HCT116 (cell line): ENCODE measurements at regions not wholly inside any gene's neighbourhood (a gene's known extent, or its start where the extent isn't known, plus 50 kb on each side); places are given as distances from the start of the nearest gene placed in this dataset.

Experiments used
- ATAC-seq: fragments of 200-7000 bp; cut with Tn5 transposase; 2 replicates; pipeline ENCODE4 v1.9.1; 2020; ENCODE audit warnings: mild to moderate bottlenecking, moderate library complexity
- BruUV-seq: library from RNA; stranded (reverse); fragments of 400-500 nt; replicated peaks from 2 replicates; lab custom pipeline; 2021; lab: Mats Ljungman, UMichigan
- CTCF ChIA-PET: fragments of 300-600 bp; sonication (Branson Sonifier 250); formaldehyde crosslinking; loops from one replicate; lab custom pipeline; 2021; ENCODE audit warnings: antibody characterized with exemption; lab: Charles Lee
- POLR2A ChIA-PET: fragments of 300-600, 350-600 bp; sonication (Branson Sonifier 250); formaldehyde crosslinking; loops from one replicate; lab custom pipeline; 2021; ENCODE audit warnings: antibody characterized with exemption; lab: Charles Lee
- RAD21 ChIA-PET, 2 experiments: fragments of 300-600 bp; sonication (Branson Sonifier 250); formaldehyde crosslinking; loops; one replicate each; lab custom pipeline; 2023; ENCODE audit warnings: low total read pairs in 2 of 2; ENCODE audit not compliant: uncharacterized antibody in 2 of 2, unreplicated experiment in 2 of 2, low non-redundant PET in 1 of 2; lab: Charles Lee
- DNase-seq: peaks from one replicate; pipeline ENCODE4 v3.0.0-alpha.2; 2010; ENCODE audit warnings: low read depth, low spot score
- H2AFZ ChIP-seq: fragments of 200-600 bp; shearing (Covaris generic), sonication (generic); 2 replicates; pipeline ENCODE4 v1.6.1; 2017; ENCODE audit warnings: low read depth, mixed run types, mixed read lengths, antibody characterized with exemption, low read length; ENCODE audit not compliant: poor library complexity, severe bottlenecking
- H3K27ac ChIP-seq: 2 replicates; pipeline ENCODE4 v1.5.1; 2012; ENCODE audit warnings: low read depth, low read length
- H3K27me3 ChIP-seq: fragments of 200-600 bp; sonication (generic); 2 replicates; pipeline ENCODE4 v1.6.1; 2016; ENCODE audit warnings: mixed run types, low read length, mixed read lengths; ENCODE audit not compliant: insufficient read depth
- H3K36me3 ChIP-seq, 2 experiments: fragments of 200-500 bp in 1 of 2; fragments of 200-600 bp in 1 of 2; sonication (Bioruptor generic) in 1 of 2; sonication (generic) in 1 of 2; 2 replicates each; pipeline versions ENCODE4 v1.5.1 to v1.6.1; 2014 to 2016; ENCODE audit warnings: low read length in 2 of 2, inconsistent platforms in 1 of 2, mixed read lengths in 1 of 2, mixed run types in 1 of 2; ENCODE audit not compliant: insufficient read depth in 2 of 2, control insufficient read depth in 1 of 2
- H3K4me1 ChIP-seq, 2 experiments: fragments of 200-600 bp in 1 of 2; sonication (generic) in 1 of 2; 2 replicates each; pipeline versions ENCODE4 v1.5.1 to v1.6.1; 2012 to 2017; ENCODE audit warnings: low read length in 2 of 2, inconsistent platforms in 1 of 2, mild to moderate bottlenecking in 1 of 2, mixed read lengths in 1 of 2, mixed run types in 1 of 2, moderate library complexity in 1 of 2; ENCODE audit not compliant: insufficient read depth in 2 of 2, control insufficient read depth in 1 of 2
- H3K4me2 ChIP-seq: fragments of 200-600 bp; sonication (generic); 2 replicates; pipeline ENCODE4 v1.6.1; 2017; ENCODE audit warnings: mixed run types, low read length, mixed read lengths
- H3K4me3 ChIP-seq, 2 experiments: fragments of 200-600 bp in 1 of 2; sonication (generic) in 1 of 2; replicated peaks in 1 of 2; 2 replicates each; pipeline ENCODE4 v1.5.1; 2011 to 2016; ENCODE audit warnings: low read length in 2 of 2, control low read depth in 1 of 2, low read depth in 1 of 2, mild to moderate bottlenecking in 1 of 2, mixed read lengths in 1 of 2, mixed run types in 1 of 2
- H3K79me2 ChIP-seq: fragments of 200-600 bp; sonication (generic); 2 replicates; pipeline ENCODE4 v1.6.1; 2017; ENCODE audit warnings: mild to moderate bottlenecking, mixed run types, low read length, moderate library complexity, mixed read lengths; ENCODE audit not compliant: insufficient read depth
- H3K9ac ChIP-seq: fragments of 200-600 bp; sonication (generic); 2 replicates; pipeline ENCODE4 v1.6.1; 2016; ENCODE audit warnings: low read length, mixed read lengths
- H3K9me2 ChIP-seq: fragments of 200-600 bp; sonication (generic), shearing (Covaris generic); 2 replicates; pipeline ENCODE4 v1.6.1; 2017; ENCODE audit warnings: mixed run types, mild to moderate bottlenecking, moderate library complexity; ENCODE audit not compliant: insufficient read depth
- H3K9me3 ChIP-seq, 2 experiments: fragments of 200-500 bp in 1 of 2; fragments of 200-600 bp in 1 of 2; sonication (Bioruptor generic) in 1 of 2; sonication (generic) in 1 of 2; 2 replicates each; pipeline ENCODE4 v1.6.1; 2014 to 2017; ENCODE audit warnings: low read length in 2 of 2, mixed read lengths in 2 of 2, inconsistent platforms in 1 of 2, low read depth in 1 of 2, mild to moderate bottlenecking in 1 of 2, mixed run types in 1 of 2, moderate library complexity in 1 of 2; ENCODE audit not compliant: control insufficient read depth in 1 of 2, insufficient read depth in 1 of 2
- H4K20me1 ChIP-seq: fragments of 200-600 bp; sonication (generic), shearing (Covaris generic); 2 replicates; pipeline ENCODE4 v1.6.1; 2017; ENCODE audit warnings: mixed run types, mild to moderate bottlenecking, moderate library complexity; ENCODE audit not compliant: insufficient read depth
- ATF3 ChIP-seq: IDR thresholded peaks from 2 replicates; pipeline ENCODE4 v1.6.1; 2012
- CEBPB ChIP-seq: IDR thresholded peaks from 2 replicates; pipeline ENCODE4 v1.6.1; 2012; ENCODE audit warnings: low read depth
- ELF1 ChIP-seq: IDR thresholded peaks from 2 replicates; pipeline ENCODE4 v1.6.1; 2012; ENCODE audit warnings: low read depth, borderline replicate concordance
- EZH2phosphoT487 ChIP-seq: fragments of 200-600 bp; IDR thresholded peaks from 2 replicates; pipeline ENCODE4 v1.6.1; 2018; ENCODE audit warnings: antibody characterized with exemption, borderline replicate concordance
- RAD21 ChIP-seq: IDR thresholded peaks from 2 replicates; pipeline ENCODE4 v1.6.1; 2012; ENCODE audit warnings: low read depth, mild to moderate bottlenecking
- SIN3A ChIP-seq: IDR thresholded peaks from 2 replicates; pipeline ENCODE4 v1.6.1; 2012; ENCODE audit warnings: low read depth
- YY1 ChIP-seq: IDR thresholded peaks from 2 replicates; pipeline ENCODE4 v1.6.1; 2011; ENCODE audit warnings: low read length, low read depth, moderate library complexity, mild to moderate bottlenecking; ENCODE audit not compliant: insufficient replicate concordance; ENCODE audit errors: extremely low read depth
- intact Hi-C: fragments of 100-400 bp; cut with micrococcal nuclease; formaldehyde crosslinking; loops from 2 replicates; pipeline ENCODE4 v1.10.0; 2022

GRCh38 chr13:28584873-28585381 is 74.0 kb upstream of the POMP start:
- TF ChIP-seq ELF1, result no peak
- H3K27me3 ChIP-seq, result no peaks in the 10 kb centered on the region
- no peaks in the 10 kb centered on the region for H3K9me2 ChIP-seq
- intact Hi-C loops, result no loop called here
- no peaks in the 10 kb centered on the region for H3K4me1 ChIP-seq
- ChIA-PET POLR2A (no interaction called here), CTCF (no interaction called here), RAD21 (no interaction called here)
- no peaks in the 10 kb centered on the region for H3K36me3 ChIP-seq
- H3K4me2 ChIP-seq, result no peak overlapping the region
- H3K4me3 ChIP-seq, result no peak overlapping the region
- ATAC-seq (no peak), DNase-seq (no peak)
- H3K27ac ChIP-seq, result no peak overlapping the region
- no peaks in the 10 kb centered on the region for H3K79me2 ChIP-seq
- H2AFZ ChIP-seq, result no peak overlapping the region
- no TSS peak for BruUV-seq
- H3K9me3 ChIP-seq, result no peaks in the 10 kb centered on the region
- H4K20me1 ChIP-seq, result no peaks in the 10 kb centered on the region
- no peak overlapping the region for H3K9ac ChIP-seq

DNA sequence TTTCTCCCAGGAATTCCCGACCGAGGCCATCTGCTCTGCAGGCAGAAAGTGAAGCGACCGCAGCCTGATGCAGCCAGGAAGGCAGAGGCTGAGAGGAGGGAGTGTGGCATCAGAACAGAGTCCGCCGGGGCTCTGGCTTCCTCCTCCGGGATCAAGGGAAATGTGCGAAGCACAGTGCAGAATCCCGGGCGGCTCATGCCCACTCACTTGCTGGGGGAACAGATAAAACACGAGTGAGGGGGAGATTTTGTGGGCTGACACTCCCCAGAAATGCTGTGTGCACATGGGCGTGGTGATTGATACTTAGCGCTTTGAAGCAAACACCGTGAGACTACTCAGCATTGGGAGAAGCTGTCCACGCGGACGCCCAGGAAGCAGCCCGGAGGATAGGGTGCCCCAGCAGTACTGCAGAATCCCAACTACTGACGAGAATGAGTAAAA is 75.3 kb upstream of the POMP start:
- ChIA-PET RAD21 (no interaction called here), POLR2A (no interaction called here), CTCF (no interaction called here)
- Histone ChIP-seq H3K9me3 (no peaks in the 10 kb centered on the region), H3K9me2 (no peaks in the 10 kb centered on the region), H3K4me3 (no peak overlapping the region), H4K20me1 (no peaks in the 10 kb centered on the region), H3K4me1 (no peaks in the 10 kb centered on the region), H3K27ac (no peak overlapping the region), H3K27me3 (no peaks in the 10 kb centered on the region), H3K36me3 (no peaks in the 10 kb centered on the region), H3K79me2 (no peaks in the 10 kb centered on the region), H3K4me2 (no peak overlapping the region), H2AFZ (no peak overlapping the region), H3K9ac (no peak overlapping the region)
- TF ChIP-seq RAD21 (no peak), YY1 (no peak), EZH2phosphoT487 (no peak), CEBPB (no peak), SIN3A (no peak), ATF3 (no peak)
- intact Hi-C loops, result no loop called here
- BruUV-seq, result no TSS peak
- DNase-seq (no peak), ATAC-seq (no peak)
